Stomach (tissue), 8 donors: ENCODE measurements at regions not wholly inside any gene's neighbourhood (a gene's known extent, or its start where the extent isn't known, plus 50 kb on each side); places are given as distances from the start of the nearest gene placed in this dataset.

Source experiments
- DNase-seq, 2 donors: peaks; one replicate each; pipeline versions ENCODE4 v3.0.0 to v3.0.0-alpha.2; 2013 to 2019
- H3K27ac ChIP-seq, 5 donors: fragments of 200-600 bp in 4 of 5; sonication (generic) in 4 of 5; one replicate each; pipeline ENCODE4 v1.5.1; 2013 to 2019; ENCODE audit warnings: mild to moderate bottlenecking in 1 of 5, moderate library complexity in 1 of 5
- H3K27me3 ChIP-seq, 3 donors: fragments of 200-600 bp; sonication (generic); one replicate each; pipeline ENCODE4 v1.5.1; 2017 to 2019; ENCODE audit warnings: mixed run types in 1 of 3
- H3K36me3 ChIP-seq, 4 donors: fragments of 200-600 bp; sonication (generic); 1 replicate in 3 of 4; 2 replicates in 1 of 4; pipeline ENCODE4 v1.5.1; 2016 to 2019
- H3K4me1 ChIP-seq, 4 donors: fragments of 200-600 bp; sonication (generic); one replicate each; pipeline ENCODE4 v1.5.1; 2016 to 2019
- H3K4me3 ChIP-seq, 4 donors: fragments of 200-600 bp; sonication (generic) in 3 of 4; one replicate each; pipeline ENCODE4 v1.5.1; 2016 to 2019; ENCODE audit warnings: mild to moderate bottlenecking in 1 of 4
- H3K9me3 ChIP-seq, 4 donors: fragments of 200-600 bp; sonication (generic); one replicate each; pipeline ENCODE4 v1.5.1; 2016 to 2019
- EP300 ChIP-seq: sonication (generic); formaldehyde crosslinking; IDR thresholded peaks from one replicate; pipeline ENCODE4 v1.6.1; 2017; ENCODE audit warnings: antibody characterized with exemption
- POLR2A ChIP-seq, 4 donors: fragments of 450-650 bp; IDR thresholded peaks; one replicate each; pipeline ENCODE4 v1.6.1; 2016; ENCODE audit warnings: antibody characterized with exemption in 4 of 4, control low read depth in 2 of 4, mild to moderate bottlenecking in 1 of 4, moderate library complexity in 1 of 4
- POLR2AphosphoS5 ChIP-seq, 3 donors: sonication (generic); formaldehyde crosslinking; IDR thresholded peaks; one replicate each; pipeline ENCODE4 v1.6.1; 2016; ENCODE audit warnings: antibody characterized with exemption in 3 of 3
- WGBS, 5 donors: extraction: QIAGEN DNeasy Blood & Tissue Kit in 3 of 5; methylation state at CpG; one replicate each; pipeline versions ENCODE4 v1.1.5 to v1.1.7; 2013 to 2018; 5-methylcytosine and 5-hydroxymethylcytosine counted together
- intact Hi-C: fragments of 100-400 bp; cut with DNase I; formaldehyde crosslinking; loops from one replicate; pipeline ENCODE4 v1.15.1; 2023; ENCODE audit warnings: low total_unique reads
- TF ChIP-seq, protein P1 (sequence below), 7 experiments: fragments of 450-650 bp in 4 of 7; fragments of 200-600 bp in 3 of 7; sonication (generic) in 3 of 7; IDR thresholded peaks; one replicate each; pipeline ENCODE4 v1.5.1; 2016 to 2019; ENCODE audit warnings: antibody characterized with exemption in 7 of 7, control low read depth in 2 of 7, mild to moderate bottlenecking in 1 of 7
- donor health status: healthy with polysubstance abuse.
- donor health status: Bipolar disorder and iron deficiency.
- donor health status: healthy.

GRCh38 chr2:240251848-240252190, 111.4 kb upstream of the OTOS start:
- Histone ChIP-seq H3K4me1 (peaks cover 18 to 28% (median 24%) of the 10 kb centered on the region in 4 donors), H3K27me3 (no peaks in the 10 kb centered on the region), H3K4me3 (peak overlapping the region in 1 of 4 donors; percentile 26), H3K27ac (peak overlapping the region; percentile 61 to 85 (median 78)), H3K36me3 (no peaks in the 10 kb centered on the region), H3K9me3 (no peaks in the 10 kb centered on the region)
- intact Hi-C loops, result no loop called here
- TF ChIP-seq, protein P1, sequence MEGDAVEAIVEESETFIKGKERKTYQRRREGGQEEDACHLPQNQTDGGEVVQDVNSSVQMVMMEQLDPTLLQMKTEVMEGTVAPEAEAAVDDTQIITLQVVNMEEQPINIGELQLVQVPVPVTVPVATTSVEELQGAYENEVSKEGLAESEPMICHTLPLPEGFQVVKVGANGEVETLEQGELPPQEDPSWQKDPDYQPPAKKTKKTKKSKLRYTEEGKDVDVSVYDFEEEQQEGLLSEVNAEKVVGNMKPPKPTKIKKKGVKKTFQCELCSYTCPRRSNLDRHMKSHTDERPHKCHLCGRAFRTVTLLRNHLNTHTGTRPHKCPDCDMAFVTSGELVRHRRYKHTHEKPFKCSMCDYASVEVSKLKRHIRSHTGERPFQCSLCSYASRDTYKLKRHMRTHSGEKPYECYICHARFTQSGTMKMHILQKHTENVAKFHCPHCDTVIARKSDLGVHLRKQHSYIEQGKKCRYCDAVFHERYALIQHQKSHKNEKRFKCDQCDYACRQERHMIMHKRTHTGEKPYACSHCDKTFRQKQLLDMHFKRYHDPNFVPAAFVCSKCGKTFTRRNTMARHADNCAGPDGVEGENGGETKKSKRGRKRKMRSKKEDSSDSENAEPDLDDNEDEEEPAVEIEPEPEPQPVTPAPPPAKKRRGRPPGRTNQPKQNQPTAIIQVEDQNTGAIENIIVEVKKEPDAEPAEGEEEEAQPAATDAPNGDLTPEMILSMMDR (IDR thresholded peaks at IDR 0.05), result no peak
- TF ChIP-seq EP300 (no peak), POLR2AphosphoS5 (IDR thresholded peaks at IDR 0.05) (no peak), POLR2A (IDR thresholded peaks at IDR 0.05) (no peak)
- DNase-seq, result peak in 1 of 2 donors; percentile 24
- WGBS, 5 donors, result 68 to 75% (median 69%) methylated on average over 5 to 6 of the region's 6 CpGs

DNA sequence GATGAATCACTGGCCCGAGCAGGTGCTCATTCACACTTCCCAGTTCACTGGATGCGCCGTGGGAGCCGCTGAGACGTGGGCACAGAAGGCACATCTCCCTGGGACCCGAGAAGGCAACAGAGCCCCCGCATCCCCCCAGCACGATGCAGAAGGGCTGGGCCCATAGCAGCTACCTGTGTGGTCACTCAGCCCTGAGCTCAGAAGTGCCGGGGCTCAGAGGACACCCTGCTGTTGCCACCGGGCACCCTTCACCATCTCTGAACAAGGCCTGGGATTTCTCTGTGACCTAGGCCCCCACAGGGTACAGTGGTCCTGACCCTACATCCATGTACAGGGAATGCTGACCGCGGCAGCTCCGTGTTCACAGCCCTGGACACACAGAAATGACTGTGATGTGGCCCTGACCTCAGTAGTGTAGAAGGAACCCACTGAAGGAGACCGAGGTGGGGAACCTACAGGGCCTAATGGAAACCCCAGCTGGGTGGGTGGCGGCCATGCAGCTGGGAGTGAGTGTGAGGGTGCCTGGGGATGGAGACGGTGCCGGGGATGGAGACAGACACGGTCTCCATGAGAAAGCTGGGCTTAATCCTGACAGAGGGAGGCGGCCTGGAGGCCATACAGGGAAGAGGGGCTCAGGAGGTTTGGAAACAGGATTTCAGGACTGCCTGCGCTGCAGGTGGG, 111.9 kb upstream of the OTOS start:
- peaks cover 18 to 28% (median 24%) of the 10 kb centered on the region in 4 donors for H3K4me1 ChIP-seq
- WGBS, 5 donors, result 85 to 92% (median 88%) methylated on average over 15 to 20 of the region's 20 CpGs
- H3K4me3 ChIP-seq, result no peak overlapping the region
- H3K27ac ChIP-seq, result peak overlapping the region in 4 of 5 donors; percentile 74 to 85 (median 78)
- DNase-seq, result peak in 1 of 2 donors; percentile 24
- TF ChIP-seq POLR2AphosphoS5 (IDR thresholded peaks at IDR 0.05) (no peak), EP300 (no peak)
- no peaks in the 10 kb centered on the region for H3K9me3 ChIP-seq
- intact Hi-C loops, result no loop called here
- no peaks in the 10 kb centered on the region for H3K27me3 ChIP-seq
- H3K36me3 ChIP-seq, result no peaks in the 10 kb centered on the region

DNA sequence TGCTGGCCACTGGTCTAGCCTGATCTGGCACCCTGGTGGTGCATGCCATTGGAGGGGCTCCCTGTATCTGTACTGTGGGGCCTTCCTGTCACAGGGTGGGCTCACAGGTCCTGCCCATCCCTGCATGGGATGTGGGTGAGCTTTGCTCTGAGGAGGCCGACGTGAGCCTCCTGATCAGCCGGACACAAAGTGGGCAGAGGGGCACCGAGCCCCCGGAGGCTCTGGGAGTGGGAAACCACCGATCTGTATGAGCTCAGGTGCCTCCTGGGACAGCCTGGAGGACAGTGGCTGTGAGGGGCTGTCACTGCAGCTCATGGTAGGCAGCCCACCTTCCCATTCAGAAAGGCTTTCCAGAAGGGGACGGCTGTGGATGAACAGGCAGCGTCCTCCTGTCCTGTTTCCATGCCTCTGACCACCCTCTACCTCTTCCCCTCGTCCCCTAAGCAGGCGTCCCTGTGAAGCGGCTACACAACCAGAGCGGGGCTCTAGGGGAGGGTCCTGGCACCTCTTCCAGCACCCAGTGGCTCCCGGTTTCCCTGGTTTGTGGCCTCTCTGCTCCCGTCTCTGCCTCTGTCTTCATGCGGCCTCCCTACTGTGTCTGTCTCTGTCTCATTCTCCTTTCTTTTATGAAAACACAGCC, 112.5 kb upstream of the OTOS start:
- Histone ChIP-seq H3K4me1 (peaks cover 18 to 28% (median 23%) of the 10 kb centered on the region in 4 donors), H3K27me3 (no peaks in the 10 kb centered on the region), H3K4me3 (no peak overlapping the region), H3K9me3 (no peaks in the 10 kb centered on the region), H3K36me3 (no peaks in the 10 kb centered on the region), H3K27ac (peak overlapping the region in 4 of 5 donors; percentile 74 to 85 (median 78))
- no peak for DNase-seq
- WGBS, 5 donors, result 88 to 96% (median 92%) methylated on average over 10 to 15 of the region's 15 CpGs
- TF ChIP-seq POLR2AphosphoS5 (IDR thresholded peaks at IDR 0.05), result no peak
- TF ChIP-seq EP300, result no peak
- TF ChIP-seq, protein P1 (IDR thresholded peaks at IDR 0.05), result no peak
- TF ChIP-seq POLR2A (IDR thresholded peaks at IDR 0.05), result no peak
- intact Hi-C loops, result no loop called here

DNA sequence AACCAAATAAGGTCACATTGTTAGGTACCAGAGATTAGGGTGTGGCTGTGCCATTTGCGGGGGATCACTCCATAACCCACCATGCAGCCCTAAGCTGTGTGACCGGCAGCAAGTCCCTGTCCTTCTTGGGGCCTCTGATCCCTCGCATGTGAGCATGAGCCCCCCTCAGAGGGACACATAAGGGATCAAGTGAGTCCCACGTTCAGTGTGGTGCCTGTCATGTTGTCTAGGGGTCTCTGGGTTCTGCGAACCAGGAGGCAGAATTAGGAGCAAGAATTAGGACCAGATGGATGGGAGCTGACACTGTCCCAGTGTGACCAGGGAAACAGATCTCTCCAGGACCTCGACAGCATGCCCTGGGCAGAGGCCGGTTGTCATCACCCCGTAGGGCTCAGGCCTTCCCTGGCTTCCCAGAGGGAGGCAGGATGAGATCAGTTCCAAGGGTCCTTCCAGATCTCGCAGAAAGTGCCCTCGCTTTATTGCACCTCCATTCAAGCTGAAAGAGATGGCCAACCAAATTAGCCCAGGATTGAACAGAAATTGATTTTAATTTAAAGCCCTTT, 113.2 kb upstream of the OTOS start:
- DNase-seq, result no peak
- Histone ChIP-seq H3K4me3 (no peak overlapping the region), H3K27me3 (no peaks in the 10 kb centered on the region), H3K36me3 (no peaks in the 10 kb centered on the region), H3K27ac (peak overlapping the region in 1 of 5 donors; percentile 74), H3K4me1 (peaks cover 15 to 28% (median 23%) of the 10 kb centered on the region in 4 donors), H3K9me3 (no peaks in the 10 kb centered on the region)
- no peak for TF ChIP-seq POLR2A (IDR thresholded peaks at IDR 0.05)
- TF ChIP-seq, protein P1 (IDR thresholded peaks at IDR 0.05), result no peak
- TF ChIP-seq POLR2AphosphoS5 (IDR thresholded peaks at IDR 0.05), result no peak
- no peak for TF ChIP-seq EP300
- 66 to 81% (median 72%) methylated on average over 10 of the region's 10 CpGs for WGBS, 5 donors
- intact Hi-C loops, result no loop called here
